ENCODE measurements at regions not wholly inside any gene's neighbourhood (a gene's known extent, or its start where the extent isn't known, plus 50 kb on each side); places are given as distances from the start of the nearest gene placed in this dataset.
"Not testable (repeated sequence)": the region's sequence is repeated elsewhere in the genome, so short reads cannot be mapped to it uniquely, and the experiment has no call there.

DNA sequence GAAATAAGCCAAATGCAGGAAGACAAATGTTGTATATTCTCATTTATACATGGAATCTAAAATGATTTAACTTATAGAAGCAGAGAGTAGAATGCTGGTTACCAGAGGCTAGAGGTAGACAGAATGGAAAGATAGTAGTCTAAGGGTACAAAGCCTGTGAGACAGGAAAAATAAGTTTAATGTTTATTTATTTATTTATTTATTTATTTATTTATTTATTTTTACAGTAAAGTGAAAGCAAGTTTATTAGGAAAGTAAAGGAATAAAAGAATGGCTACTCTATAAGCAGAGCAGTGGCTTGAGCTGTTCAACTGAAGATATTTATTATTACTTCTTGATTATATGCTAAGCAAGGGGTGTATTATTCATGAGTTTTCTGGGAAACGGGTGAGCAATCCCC lies 203.2 kb downstream of the LAS1L start:
- no peak for DNase-seq

- DNase-seq, result no peak
Observed at GRCh38 chrX:65300104-65300809, 234.3 kb downstream of the LAS1L start.

DNA sequence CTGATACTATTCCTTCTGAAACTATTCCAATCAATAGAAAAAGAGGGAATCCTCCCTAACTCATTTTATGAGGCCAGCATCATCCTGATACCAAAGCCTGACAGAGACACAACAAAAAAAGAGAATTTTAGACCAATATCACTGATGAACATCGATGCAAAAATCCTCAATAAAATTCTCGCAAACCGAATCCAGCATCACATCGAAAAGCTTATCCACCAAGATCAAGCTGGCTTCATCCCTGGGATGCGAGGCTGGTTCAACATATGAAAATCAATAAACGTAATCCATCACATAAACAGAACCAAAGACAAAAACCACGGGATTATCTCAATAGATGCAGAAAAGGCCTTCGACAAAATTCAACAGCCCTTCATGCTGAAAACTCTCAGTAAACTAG lies 251.7 kb downstream of the LAS1L start:
- DNase-seq, result not testable (repeated sequence)

GRCh38 chrX:65273152-65273551 lies 261.4 kb downstream of the LAS1L start:
- DNase-seq, result no peak

DNA sequence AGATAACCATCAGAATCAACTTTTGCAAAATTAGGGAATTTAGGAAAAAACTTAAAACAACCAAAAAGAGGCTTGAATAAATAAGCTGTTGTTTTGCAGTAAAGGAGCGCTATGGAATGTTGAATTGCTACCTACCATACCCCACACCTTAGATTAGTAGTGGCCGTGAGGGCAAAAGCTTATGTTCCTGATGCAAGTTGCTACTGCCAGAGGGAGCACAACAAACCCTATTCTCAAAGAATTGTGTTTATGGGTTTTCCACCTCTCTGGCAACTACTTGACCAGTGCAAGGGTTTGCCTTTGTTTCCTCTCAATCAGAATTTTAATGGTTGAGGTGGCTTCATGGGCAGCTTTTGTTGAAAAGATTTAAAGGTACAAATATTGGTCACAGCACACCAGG lies 268.1 kb downstream of the LAS1L start:
- no peak for DNase-seq

GRCh38 chrX:65253817-65254216 lies 277.6 kb upstream of the ZC4H2 start:
- no peak for DNase-seq

- no peak for DNase-seq
Observed at GRCh38 chrX:65241059-65241721, 264.9 kb upstream of the ZC4H2 start.

DNA sequence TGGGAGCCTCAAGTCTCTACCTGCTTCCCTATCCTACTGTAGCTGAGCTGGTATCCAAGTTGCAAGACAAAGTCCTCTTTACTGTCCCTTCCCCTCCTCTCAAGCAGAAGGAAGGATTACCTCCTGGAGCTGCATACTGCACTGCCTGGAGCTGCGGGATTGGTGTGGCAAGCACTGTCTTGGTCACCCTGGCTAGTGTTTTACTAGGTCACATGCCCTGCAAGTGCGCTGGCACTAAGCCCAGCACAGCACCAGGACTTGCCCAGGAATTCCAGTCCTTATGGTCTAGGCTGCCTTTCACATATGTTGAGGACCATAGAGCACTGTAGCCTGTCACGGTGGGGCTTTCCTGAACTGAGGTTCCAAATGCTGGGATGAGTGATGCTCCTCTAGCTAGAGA lies 227.3 kb upstream of the ZC4H2 start:
- DNase-seq, result no peak

DNA sequence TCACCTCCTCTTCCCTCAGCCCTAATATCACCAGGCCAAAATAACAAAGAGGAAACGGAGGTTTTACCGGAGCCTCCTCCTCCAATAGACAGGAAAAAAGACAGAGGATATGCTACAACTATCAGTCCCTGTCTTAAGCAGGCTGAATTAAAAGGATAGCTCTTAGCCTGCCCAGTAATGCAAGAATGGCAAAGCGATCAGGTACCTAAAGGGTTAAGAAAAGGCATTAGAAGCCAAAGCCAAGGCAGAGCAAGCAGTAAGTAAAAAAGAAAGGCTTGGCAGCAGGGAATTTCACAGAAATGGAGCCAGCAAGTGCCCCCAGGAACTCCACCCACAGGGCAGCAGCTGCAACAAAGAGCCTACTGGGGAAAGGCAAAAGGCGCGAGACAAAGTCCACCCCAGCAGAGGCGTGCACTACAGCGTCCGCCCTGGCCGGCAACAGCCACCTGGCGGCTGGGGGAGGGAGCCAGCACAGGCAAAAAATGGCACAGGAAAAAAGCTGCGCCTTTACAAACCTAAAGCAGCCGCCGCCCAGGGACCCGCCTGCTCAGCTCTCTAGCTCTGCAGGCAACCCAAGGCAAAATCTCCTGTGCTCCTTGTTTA lies 220.6 kb upstream of the ZC4H2 start:
- DNase-seq, result no peak

GRCh38 chrX:65195621-65196020 lies 219.4 kb upstream of the ZC4H2 start:
- DNase-seq, result no peak

- DNase-seq, result no peak
Observed at GRCh38 chrX:65194547-65194946, 218.3 kb upstream of the ZC4H2 start.

DNA sequence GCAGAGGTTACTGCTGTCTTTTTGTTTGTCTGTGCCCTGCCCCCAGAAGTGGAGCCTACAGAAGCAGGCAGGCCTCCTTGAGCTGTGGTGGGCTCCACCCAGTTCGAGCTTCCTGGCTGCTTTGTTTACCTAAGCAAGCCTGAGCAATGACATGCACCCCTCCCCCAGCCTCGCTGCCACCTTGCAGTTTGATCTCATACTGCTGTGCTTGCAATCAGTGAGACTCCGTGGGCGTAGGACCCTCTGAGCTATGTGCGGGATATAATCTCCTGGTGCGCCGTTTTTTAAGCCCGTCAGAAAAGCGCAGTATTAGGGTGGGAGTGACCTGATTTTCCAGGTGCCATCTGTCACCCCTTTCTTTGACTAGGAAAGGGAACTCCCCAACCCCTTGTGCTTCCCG lies 187.1 kb upstream of the ZC4H2 start:
- not testable (repeated sequence) for DNase-seq

GRCh38 chrX:65148232-65148631 lies 172.0 kb upstream of the ZC4H2 start:
- no peak for DNase-seq

DNA sequence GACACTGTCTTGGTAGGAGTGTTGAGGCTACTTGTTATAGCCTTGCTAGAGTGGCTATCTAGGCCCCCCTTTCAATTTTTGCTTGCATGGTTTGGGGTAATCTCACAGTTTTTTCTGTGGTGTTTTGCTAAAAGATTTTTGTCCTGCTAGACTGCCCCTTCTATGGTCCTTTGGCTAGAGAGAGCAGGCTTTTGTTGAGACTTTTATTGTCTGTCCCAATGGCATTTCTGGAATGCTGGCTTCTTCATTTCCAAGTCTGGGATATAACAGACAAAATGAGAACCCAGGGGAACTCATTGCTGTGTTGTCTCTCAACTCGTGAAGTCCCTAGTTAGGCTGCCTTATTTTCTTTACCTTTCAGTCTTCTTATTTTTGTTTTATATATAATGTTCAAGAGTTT lies 160.2 kb upstream of the ZC4H2 start:
- DNase-seq, result no peak

DNA sequence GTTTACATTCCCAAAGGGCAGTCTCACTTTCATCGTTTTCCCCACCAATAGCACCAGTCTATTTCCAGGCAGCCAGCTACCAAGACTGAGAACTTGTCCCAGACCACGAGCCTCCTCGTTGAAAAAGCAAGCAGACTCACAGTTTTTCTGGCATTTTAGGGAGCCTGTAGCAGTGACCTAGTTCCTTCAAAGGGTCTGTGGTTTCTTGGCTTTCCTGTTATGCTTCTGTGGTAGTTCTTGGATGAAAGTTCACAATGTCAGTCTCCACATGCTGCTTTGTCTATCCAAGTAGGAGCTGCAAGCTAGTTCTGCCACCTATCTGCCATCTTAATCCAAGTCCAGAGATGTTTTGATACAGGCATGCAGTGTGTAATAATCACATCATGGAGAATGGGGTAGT lies 151.6 kb upstream of the ZC4H2 start:
- DNase-seq, result peak; percentile 81 to 89

DNA sequence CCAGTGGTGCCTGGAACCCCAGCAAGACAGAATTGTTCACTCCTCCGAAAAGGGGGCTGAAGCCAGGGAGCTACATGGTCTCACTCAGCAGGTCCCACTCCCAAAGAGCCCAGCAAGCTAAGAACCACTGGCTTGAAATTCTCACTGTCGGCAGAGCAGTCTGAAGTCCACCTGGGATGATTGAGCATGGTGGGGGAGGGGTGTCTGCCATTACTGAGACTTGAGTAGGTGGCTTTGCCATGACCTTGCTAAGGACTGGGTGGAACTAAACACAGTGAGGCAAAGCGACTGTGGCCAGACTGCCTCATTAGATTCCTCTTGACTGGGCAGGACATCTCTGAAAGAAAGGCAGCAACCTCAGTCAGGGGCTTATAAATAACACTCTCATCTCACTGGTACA lies 122.6 kb upstream of the ZC4H2 start:
- no peak for DNase-seq

GRCh38 chrX:65093658-65094057 lies 117.4 kb upstream of the ZC4H2 start:
- DNase-seq, result no peak

- no peak for DNase-seq
Observed at GRCh38 chrX:65073233-65073632, 97.0 kb upstream of the ZC4H2 start.

DNA sequence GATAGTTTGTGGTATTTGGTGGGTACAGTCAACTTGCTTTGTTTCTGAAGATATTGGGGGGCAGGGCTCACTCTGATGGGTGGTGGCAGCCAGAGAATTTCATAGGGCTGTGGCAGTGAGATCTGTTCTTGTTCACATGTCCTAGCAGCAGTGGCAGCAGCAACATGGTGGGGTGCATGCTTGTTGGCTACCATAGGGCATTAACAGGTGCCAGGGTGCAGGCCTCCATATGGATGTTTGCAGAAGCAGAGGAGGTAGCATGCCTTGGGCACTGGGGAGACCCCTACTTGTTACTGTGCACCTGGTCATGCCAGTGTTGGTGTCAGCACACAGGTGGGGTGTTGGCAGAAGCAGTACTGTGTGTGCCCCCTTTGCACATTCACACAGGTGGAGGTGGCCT lies 96.3 kb upstream of the ZC4H2 start:
- no peak for DNase-seq

- DNase-seq, result not testable (repeated sequence)
Observed at GRCh38 chrX:65058626-65059025, 82.4 kb upstream of the ZC4H2 start.

- DNase-seq, result no peak
Observed at GRCh38 chrX:65045001-65045400, 68.8 kb upstream of the ZC4H2 start.

GRCh38 chrX:65035446-65035770 lies 59.2 kb upstream of the ZC4H2 start:
- DNase-seq, result peak; percentile 37 to 59

DNA sequence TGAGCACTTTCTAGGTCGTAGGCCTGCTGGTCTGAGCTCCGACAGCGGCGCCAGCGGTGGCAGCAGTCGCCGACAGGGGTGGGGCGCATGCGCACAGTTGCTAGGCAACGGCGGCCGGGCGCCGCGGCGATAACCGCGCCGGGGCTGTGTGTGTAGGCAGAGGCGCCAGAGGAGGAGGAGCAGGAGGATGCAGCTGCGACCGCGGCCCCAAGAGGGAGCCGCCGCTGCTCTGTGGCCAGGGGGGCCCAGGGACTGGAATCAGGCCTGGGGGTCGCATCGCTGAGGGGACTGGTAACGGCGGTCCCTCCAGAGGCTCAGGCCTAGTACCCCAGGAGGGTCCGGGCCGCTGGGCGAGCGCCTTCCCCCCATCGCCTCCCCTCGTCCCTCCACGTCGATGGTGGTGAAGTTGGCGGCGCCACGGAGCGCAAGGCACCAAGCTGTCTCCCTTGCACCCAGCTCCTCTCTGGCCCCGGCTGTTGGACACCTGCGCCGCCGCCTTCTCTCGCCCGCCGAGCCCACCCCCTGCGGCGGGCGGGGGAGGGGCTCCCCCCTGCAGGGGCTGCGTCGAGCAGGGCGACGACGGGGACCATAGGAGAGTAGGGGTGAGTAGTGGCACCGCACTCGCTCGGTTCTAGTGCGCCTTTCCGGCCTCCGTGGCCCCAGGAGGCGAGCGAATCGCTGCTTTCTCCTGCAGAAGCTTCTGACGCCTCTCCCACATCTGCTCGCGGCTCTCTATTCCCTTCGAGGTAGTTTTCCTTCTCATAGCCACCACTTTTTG lies 58.6 kb upstream of the ZC4H2 start, which contains the start of gene ZC3H12B:
TSS of gene ZC3H12B (plus strand) at position 159 of the 778 bp plus-strand sequence.
- peak; percentile 58 to 69 for DNase-seq

GRCh38 chrX:65034292-65034667 lies 58.0 kb upstream of the ZC4H2 start:
- no peak for DNase-seq

Data from Kasumi-1 (cell line).